OCI-LY1 (cell line): ENCODE measurements at regions not wholly inside any gene's neighbourhood (a gene's known extent, or its start where the extent isn't known, plus 50 kb on each side); places are given as distances from the start of the nearest gene placed in this dataset.

ENCODE experiments used
- H2AFZ ChIP-seq: fragments of 200-600 bp; sonication (generic), shearing (Covaris generic); 2 replicates; pipeline ENCODE4 v1.6.0; 2014; ENCODE audit warnings: antibody characterized with exemption, mild to moderate bottlenecking, low read length
- H3F3A ChIP-seq: fragments of 200-600 bp; sonication (generic), shearing (Covaris generic); 2 replicates; pipeline ENCODE4 v1.6.0; 2014; ENCODE audit warnings: mild to moderate bottlenecking, antibody characterized with exemption, low read length, moderate library complexity; ENCODE audit not compliant: insufficient read depth
- H3K27ac ChIP-seq: fragments of 200-600 bp; sonication (generic); 2 replicates; pipeline ENCODE4 v1.5.1; 2014; ENCODE audit warnings: low read length, mixed run types, mild to moderate bottlenecking, low read depth; ENCODE audit not compliant: poor library complexity, severe bottlenecking
- H3K27me3 ChIP-seq: fragments of 200-600 bp; sonication (generic); 2 replicates; pipeline ENCODE4 v1.6.0; 2014; ENCODE audit warnings: antibody characterized with exemption, mild to moderate bottlenecking, low read length, moderate library complexity; ENCODE audit not compliant: insufficient read depth
- H3K36me3 ChIP-seq: fragments of 200-600 bp; sonication (generic); 2 replicates; pipeline ENCODE4 v1.6.1; 2014; ENCODE audit warnings: mild to moderate bottlenecking, antibody characterized with exemption, low read length, moderate library complexity, mixed read lengths; ENCODE audit not compliant: insufficient read depth
- H3K4me1 ChIP-seq: fragments of 200-600 bp; sonication (generic); 2 replicates; pipeline ENCODE4 v1.5.1; 2014; ENCODE audit warnings: mild to moderate bottlenecking, low read length, moderate library complexity; ENCODE audit not compliant: insufficient read depth, severe bottlenecking
- H3K4me2 ChIP-seq: fragments of 200-600 bp; sonication (generic), shearing (Covaris generic); 2 replicates; pipeline ENCODE4 v1.6.1; 2014; ENCODE audit warnings: low read length
- H3K4me3 ChIP-seq: fragments of 200-600 bp; sonication (generic); 2 replicates; pipeline ENCODE4 v1.5.1; 2014; ENCODE audit warnings: low read length, low read depth, mild to moderate bottlenecking, mixed read lengths; ENCODE audit not compliant: poor library complexity, severe bottlenecking
- H3K79me2 ChIP-seq: fragments of 200-600 bp; shearing (Covaris generic); 2 replicates; pipeline ENCODE4 v1.6.1; 2016; ENCODE audit warnings: mixed run types, low read length, mixed read lengths; ENCODE audit not compliant: insufficient read depth
- H3K9ac ChIP-seq: fragments of 200-600 bp; sonication (generic), shearing (Covaris generic); 2 replicates; pipeline ENCODE4 v1.6.1; 2014; ENCODE audit warnings: mild to moderate bottlenecking, low read length, mixed read lengths
- H3K9me2 ChIP-seq: fragments of 200-600 bp; sonication (generic), shearing (Covaris generic); 2 replicates; pipeline ENCODE4 v1.6.1; 2014; ENCODE audit warnings: low read depth, mild to moderate bottlenecking, low read length, mixed read lengths
- H3K9me3 ChIP-seq: fragments of 200-600 bp; shearing (Covaris generic); 2 replicates; pipeline ENCODE4 v1.6.1; 2014; ENCODE audit warnings: low read length, mixed read lengths
- H4K20me1 ChIP-seq: fragments of 200-600 bp; sonication (generic), shearing (Covaris generic); 2 replicates; pipeline ENCODE4 v1.6.0; 2016; ENCODE audit warnings: mild to moderate bottlenecking, low read length; ENCODE audit not compliant: insufficient read depth
- CTCF ChIP-seq: fragments of 200-600 bp; sonication (generic), shearing (Covaris generic); IDR thresholded peaks from 2 replicates; pipeline ENCODE4 v1.5.1; 2017; ENCODE audit warnings: mild to moderate bottlenecking, antibody characterized with exemption, low read length, moderate library complexity, mixed read lengths
- EZH2 ChIP-seq: fragments of 200-600 bp; sonication (generic), shearing (Covaris generic); IDR thresholded peaks from 2 replicates; pipeline ENCODE4 v1.8.0; 2017; ENCODE audit warnings: borderline replicate concordance, mixed run types, mild to moderate bottlenecking, antibody characterized with exemption, low read length, moderate library complexity, mixed read lengths

- H3K27me3 ChIP-seq, result no peaks in the 10 kb centered on the region; the same call in 1 of the 2 replicates
- TF ChIP-seq CTCF (no peak), EZH2 (no peak)
- H3K79me2 ChIP-seq, result no peaks in the 10 kb centered on the region
Measured at GRCh38 chr17:79218825-79219200, 144.2 kb downstream of the ENGASE start.

GRCh38 chr17:79218175-79218824 is 143.7 kb downstream of the ENGASE start:
- no peaks in the 10 kb centered on the region for H4K20me1 ChIP-seq
- no peaks in the 10 kb centered on the region for H3K9me3 ChIP-seq
- no peaks in the 10 kb centered on the region for H3K79me2 ChIP-seq
- H3K4me1 ChIP-seq, result no peaks in the 10 kb centered on the region
- no peaks in the 10 kb centered on the region for H3F3A ChIP-seq
- no peak overlapping the region for H3K27ac ChIP-seq
- H3K27me3 ChIP-seq, result no peaks in the 10 kb centered on the region; the same call in 1 of the 2 replicates
- H3K9ac ChIP-seq, result no peak overlapping the region
- H3K9me2 ChIP-seq, result no peaks in the 10 kb centered on the region
- no peak overlapping the region for H3K4me2 ChIP-seq
- H3K4me3 ChIP-seq, result no peak overlapping the region
- TF ChIP-seq EZH2 (no peak), CTCF (no peak)
- no peaks in the 10 kb centered on the region for H3K36me3 ChIP-seq
- H2AFZ ChIP-seq, result no peak overlapping the region

More at GRCh38 chr17:79218825-79219200, 144.2 kb downstream of the ENGASE start:
- Histone ChIP-seq H3K36me3 (no peaks in the 10 kb centered on the region), H3K4me1 (no peaks in the 10 kb centered on the region), H3K4me3 (no peak overlapping the region), H3K9me3 (no peaks in the 10 kb centered on the region), H3K27ac (no peak overlapping the region), H2AFZ (no peak overlapping the region), H4K20me1 (no peaks in the 10 kb centered on the region), H3K4me2 (no peak overlapping the region), H3F3A (no peaks in the 10 kb centered on the region), H3K9ac (no peak overlapping the region), H3K9me2 (no peaks in the 10 kb centered on the region)

GRCh38 chr17:79217473-79218135 is 143.0 kb downstream of the ENGASE start:
- no peaks in the 10 kb centered on the region for H3K79me2 ChIP-seq
- TF ChIP-seq EZH2 (no peak), CTCF (no peak)
- H3K9me2 ChIP-seq, result no peaks in the 10 kb centered on the region
- no peaks in the 10 kb centered on the region for H3K36me3 ChIP-seq
- H3F3A ChIP-seq, result no peaks in the 10 kb centered on the region
- no peak overlapping the region for H3K27ac ChIP-seq
- no peak overlapping the region for H3K9ac ChIP-seq
- H3K9me3 ChIP-seq, result no peaks in the 10 kb centered on the region
- H2AFZ ChIP-seq, result no peak overlapping the region
- no peak overlapping the region for H3K4me2 ChIP-seq
- H3K4me3 ChIP-seq, result no peak overlapping the region
- H3K27me3 ChIP-seq, result no peaks in the 10 kb centered on the region; the same call in 1 of the 2 replicates
- H3K4me1 ChIP-seq, result no peaks in the 10 kb centered on the region
- no peaks in the 10 kb centered on the region for H4K20me1 ChIP-seq
